WTC11 (cell line): ENCODE measurements at regions not wholly inside any gene's neighbourhood (a gene's known extent, or its start where the extent isn't known, plus 50 kb on each side); places are given as distances from the start of the nearest gene placed in this dataset.

Experiments
- ATAC-seq: fragments of 200-7000 bp; cut with Tn5 transposase; 2 replicates; pipeline ENCODE4 v1.10.0; 2021; ENCODE audit warnings: mild to moderate bottlenecking, moderate library complexity
- CTCF ChIA-PET: fragments of 300-600 bp; sonication (Branson Sonifier 250); formaldehyde crosslinking; loops from one replicate; lab custom pipeline; 2021; ENCODE audit warnings: antibody characterized with exemption; lab: Charles Lee
- POLR2A ChIA-PET: fragments of 350-600 bp; sonication (Branson Sonifier 250); formaldehyde crosslinking; loops from one replicate; lab custom pipeline; 2021; ENCODE audit warnings: antibody characterized with exemption; lab: Charles Lee
- DNase-seq: peaks from one replicate; pipeline ENCODE4 v3.0.0; 2021; ENCODE audit warnings: low spot score
- H3K27ac Mint-ChIP-seq: 2 replicates; pipeline ENCODE4 v1.8.0; 2021; ENCODE audit warnings: mixed read lengths
- H3K27me3 Mint-ChIP-seq: 2 replicates; pipeline ENCODE4 v1.8.0; 2021; ENCODE audit warnings: low read depth, mild to moderate bottlenecking, moderate library complexity, mixed read lengths
- H3K36me3 Mint-ChIP-seq: 2 replicates; pipeline ENCODE4 v1.8.0; 2021; ENCODE audit warnings: mixed read lengths
- H3K4me1 Mint-ChIP-seq: 2 replicates; pipeline ENCODE4 v1.8.0; 2022; ENCODE audit warnings: mixed read lengths
- H3K4me3 Mint-ChIP-seq: 2 replicates; pipeline ENCODE4 v1.8.0; 2021; ENCODE audit warnings: mild to moderate bottlenecking, moderate library complexity, mixed read lengths
- H3K9me3 Mint-ChIP-seq: 2 replicates; pipeline ENCODE4 v1.8.0; 2021; ENCODE audit warnings: mixed read lengths
- GTF2I ChIP-seq: fragments of 250-450 bp; sonication (Bioruptor Pico); conservative IDR thresholded peaks from 2 replicates; pipeline ENCODE4 v1.4.0; 2021; ENCODE audit warnings: mild to moderate bottlenecking
- NR1H2 ChIP-seq: sonication (generic); formaldehyde crosslinking; IDR thresholded peaks from 2 replicates; pipeline ENCODE4 v1.9.0; 2021; ENCODE audit warnings: mild to moderate bottlenecking, moderate library complexity, missing genetic modification reagents
- SMAD4 ChIP-seq: sonication (generic); formaldehyde crosslinking; IDR thresholded peaks from 2 replicates; pipeline ENCODE4 v1.8.0; 2022; ENCODE audit warnings: mild to moderate bottlenecking, missing genetic modification reagents
- SOX15 ChIP-seq: fragments of 250-450 bp; sonication (Bioruptor Pico); IDR thresholded peaks from 2 replicates; pipeline ENCODE4 v1.9.0; 2021; ENCODE audit warnings: mild to moderate bottlenecking
- TEAD4 ChIP-seq: sonication (generic); formaldehyde crosslinking; IDR thresholded peaks from 2 replicates; pipeline ENCODE4 v1.8.0; 2022; ENCODE audit warnings: mild to moderate bottlenecking, missing genetic modification reagents
- ZBTB21 ChIP-seq: sonication (generic); formaldehyde crosslinking; IDR thresholded peaks from 2 replicates; pipeline ENCODE4 v1.8.1; 2023; ENCODE audit warnings: mild to moderate bottlenecking, missing genetic modification reagents, borderline replicate concordance
- ZNF219 ChIP-seq: sonication (generic); formaldehyde crosslinking; IDR thresholded peaks from 2 replicates; pipeline ENCODE4 v1.8.0; 2023; ENCODE audit warnings: missing genetic modification reagents, mild to moderate bottlenecking, borderline replicate concordance
- ZNF423 ChIP-seq: fragments of 250-450 bp; sonication (Bioruptor Pico); IDR thresholded peaks from 2 replicates; pipeline ENCODE4 v2.1.2; 2022; ENCODE audit warnings: mild to moderate bottlenecking, moderate library complexity
- ZNF671 ChIP-seq: fragments of 250-450 bp; sonication (Bioruptor Pico); IDR thresholded peaks from 2 replicates; pipeline ENCODE4 v1.8.0; 2021; ENCODE audit warnings: mild to moderate bottlenecking
- TF ChIP-seq, protein P1 (sequence below): sonication (generic); formaldehyde crosslinking; IDR thresholded peaks from 2 replicates; pipeline ENCODE4 v1.8.1; 2022; ENCODE audit warnings: low read depth, missing genetic modification reagents, borderline replicate concordance
- TF ChIP-seq, protein P2 (sequence below): sonication (generic); formaldehyde crosslinking; IDR thresholded peaks from 2 replicates; pipeline ENCODE4 v1.8.0; 2022; ENCODE audit warnings: mild to moderate bottlenecking, missing genetic modification reagents
- TF ChIP-seq, protein P3 (sequence below): fragments of 250-450 bp; sonication (Bioruptor Pico); IDR thresholded peaks from 2 replicates; pipeline ENCODE4 v1.8.0; 2021; ENCODE audit warnings: mild to moderate bottlenecking
- TF ChIP-seq, protein P4 (sequence below): sonication (generic); formaldehyde crosslinking; IDR thresholded peaks from 2 replicates; pipeline ENCODE4 v1.8.0; 2022; ENCODE audit warnings: mild to moderate bottlenecking, missing genetic modification reagents
- TF ChIP-seq, protein P5 (sequence below): fragments of 250-450 bp; sonication (Bioruptor Pico); IDR thresholded peaks from 2 replicates; pipeline ENCODE4 v1.9.0; 2021; ENCODE audit warnings: mild to moderate bottlenecking
- TF ChIP-seq, protein P6 (sequence below): sonication (generic); formaldehyde crosslinking; IDR thresholded peaks from 2 replicates; pipeline ENCODE4 v1.8.0; 2023; ENCODE audit warnings: missing genetic modification reagents
- TF ChIP-seq, protein P7 (sequence below): sonication (generic); formaldehyde crosslinking; IDR thresholded peaks from 2 replicates; pipeline ENCODE4 v1.8.0; 2022; ENCODE audit warnings: mild to moderate bottlenecking, missing genetic modification reagents
- TF ChIP-seq, protein P8 (sequence below): fragments of 250-450 bp; sonication (Bioruptor Pico); IDR thresholded peaks from 2 replicates; pipeline ENCODE4 v1.9.0; 2021; ENCODE audit warnings: mild to moderate bottlenecking
- TF ChIP-seq, protein P9 (sequence below): fragments of 250-450 bp; sonication (Bioruptor Pico); IDR thresholded peaks from 2 replicates; pipeline ENCODE4 v1.9.0; 2021; ENCODE audit warnings: moderate library complexity, mild to moderate bottlenecking, inconsistent platforms, borderline replicate concordance
- TF ChIP-seq, protein P10 (sequence below): sonication (generic); formaldehyde crosslinking; IDR thresholded peaks from 2 replicates; pipeline ENCODE4 v1.8.1; 2022; ENCODE audit warnings: mild to moderate bottlenecking, moderate library complexity, missing genetic modification reagents

DNA sequence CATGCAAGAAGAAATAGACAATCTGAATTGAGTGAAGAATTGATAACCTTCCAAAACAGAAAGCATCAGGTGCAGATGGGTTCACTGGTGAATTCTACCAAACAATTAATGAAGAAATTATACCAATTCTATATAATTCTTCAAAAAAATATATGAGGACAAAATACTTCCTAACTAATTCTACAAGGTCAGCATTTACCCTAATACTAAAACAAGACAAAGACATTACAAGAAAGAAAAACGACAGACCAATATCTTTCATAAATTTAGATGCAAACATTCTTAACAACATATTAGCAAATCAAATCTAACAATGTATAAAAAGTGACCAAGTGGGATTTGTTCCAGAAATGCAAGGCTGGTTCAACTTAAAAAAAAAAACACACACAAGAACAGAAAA is 183.9 kb downstream of the BARX1 start:
- TF ChIP-seq, protein P1, sequence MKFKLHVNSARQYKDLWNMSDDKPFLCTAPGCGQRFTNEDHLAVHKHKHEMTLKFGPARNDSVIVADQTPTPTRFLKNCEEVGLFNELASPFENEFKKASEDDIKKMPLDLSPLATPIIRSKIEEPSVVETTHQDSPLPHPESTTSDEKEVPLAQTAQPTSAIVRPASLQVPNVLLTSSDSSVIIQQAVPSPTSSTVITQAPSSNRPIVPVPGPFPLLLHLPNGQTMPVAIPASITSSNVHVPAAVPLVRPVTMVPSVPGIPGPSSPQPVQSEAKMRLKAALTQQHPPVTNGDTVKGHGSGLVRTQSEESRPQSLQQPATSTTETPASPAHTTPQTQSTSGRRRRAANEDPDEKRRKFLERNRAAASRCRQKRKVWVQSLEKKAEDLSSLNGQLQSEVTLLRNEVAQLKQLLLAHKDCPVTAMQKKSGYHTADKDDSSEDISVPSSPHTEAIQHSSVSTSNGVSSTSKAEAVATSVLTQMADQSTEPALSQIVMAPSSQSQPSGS (CRISPR knock-in tag), result no peak
- TF ChIP-seq GTF2I (CRISPR knock-in tag) (no peak), ZNF219 (CRISPR knock-in tag) (no peak), SMAD4 (no peak), NR1H2 (no peak), ZBTB21 (no peak), SOX15 (CRISPR knock-in tag) (no peak), TEAD4 (CRISPR knock-in tag) (no peak)
- TF ChIP-seq, protein P2, sequence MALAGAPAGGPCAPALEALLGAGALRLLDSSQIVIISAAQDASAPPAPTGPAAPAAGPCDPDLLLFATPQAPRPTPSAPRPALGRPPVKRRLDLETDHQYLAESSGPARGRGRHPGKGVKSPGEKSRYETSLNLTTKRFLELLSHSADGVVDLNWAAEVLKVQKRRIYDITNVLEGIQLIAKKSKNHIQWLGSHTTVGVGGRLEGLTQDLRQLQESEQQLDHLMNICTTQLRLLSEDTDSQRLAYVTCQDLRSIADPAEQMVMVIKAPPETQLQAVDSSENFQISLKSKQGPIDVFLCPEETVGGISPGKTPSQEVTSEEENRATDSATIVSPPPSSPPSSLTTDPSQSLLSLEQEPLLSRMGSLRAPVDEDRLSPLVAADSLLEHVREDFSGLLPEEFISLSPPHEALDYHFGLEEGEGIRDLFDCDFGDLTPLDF, result no peak
- TF ChIP-seq, protein P3, sequence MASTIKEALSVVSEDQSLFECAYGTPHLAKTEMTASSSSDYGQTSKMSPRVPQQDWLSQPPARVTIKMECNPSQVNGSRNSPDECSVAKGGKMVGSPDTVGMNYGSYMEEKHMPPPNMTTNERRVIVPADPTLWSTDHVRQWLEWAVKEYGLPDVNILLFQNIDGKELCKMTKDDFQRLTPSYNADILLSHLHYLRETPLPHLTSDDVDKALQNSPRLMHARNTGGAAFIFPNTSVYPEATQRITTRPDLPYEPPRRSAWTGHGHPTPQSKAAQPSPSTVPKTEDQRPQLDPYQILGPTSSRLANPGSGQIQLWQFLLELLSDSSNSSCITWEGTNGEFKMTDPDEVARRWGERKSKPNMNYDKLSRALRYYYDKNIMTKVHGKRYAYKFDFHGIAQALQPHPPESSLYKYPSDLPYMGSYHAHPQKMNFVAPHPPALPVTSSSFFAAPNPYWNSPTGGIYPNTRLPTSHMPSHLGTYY (CRISPR knock-in tag), result no peak
- TF ChIP-seq, protein P4, sequence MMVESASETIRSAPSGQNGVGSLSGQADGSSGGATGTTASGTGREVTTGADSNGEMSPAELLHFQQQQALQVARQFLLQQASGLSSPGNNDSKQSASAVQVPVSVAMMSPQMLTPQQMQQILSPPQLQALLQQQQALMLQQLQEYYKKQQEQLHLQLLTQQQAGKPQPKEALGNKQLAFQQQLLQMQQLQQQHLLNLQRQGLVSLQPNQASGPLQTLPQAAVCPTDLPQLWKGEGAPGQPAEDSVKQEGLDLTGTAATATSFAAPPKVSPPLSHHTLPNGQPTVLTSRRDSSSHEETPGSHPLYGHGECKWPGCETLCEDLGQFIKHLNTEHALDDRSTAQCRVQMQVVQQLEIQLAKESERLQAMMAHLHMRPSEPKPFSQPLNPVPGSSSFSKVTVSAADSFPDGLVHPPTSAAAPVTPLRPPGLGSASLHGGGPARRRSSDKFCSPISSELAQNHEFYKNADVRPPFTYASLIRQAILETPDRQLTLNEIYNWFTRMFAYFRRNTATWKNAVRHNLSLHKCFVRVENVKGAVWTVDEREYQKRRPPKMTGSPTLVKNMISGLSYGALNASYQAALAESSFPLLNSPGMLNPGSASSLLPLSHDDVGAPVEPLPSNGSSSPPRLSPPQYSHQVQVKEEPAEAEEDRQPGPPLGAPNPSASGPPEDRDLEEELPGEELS, result no peak
- TF ChIP-seq, protein P5, sequence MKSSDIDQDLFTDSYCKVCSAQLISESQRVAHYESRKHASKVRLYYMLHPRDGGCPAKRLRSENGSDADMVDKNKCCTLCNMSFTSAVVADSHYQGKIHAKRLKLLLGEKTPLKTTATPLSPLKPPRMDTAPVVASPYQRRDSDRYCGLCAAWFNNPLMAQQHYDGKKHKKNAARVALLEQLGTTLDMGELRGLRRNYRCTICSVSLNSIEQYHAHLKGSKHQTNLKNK (CRISPR knock-in tag), result no peak
- TF ChIP-seq, protein P6, sequence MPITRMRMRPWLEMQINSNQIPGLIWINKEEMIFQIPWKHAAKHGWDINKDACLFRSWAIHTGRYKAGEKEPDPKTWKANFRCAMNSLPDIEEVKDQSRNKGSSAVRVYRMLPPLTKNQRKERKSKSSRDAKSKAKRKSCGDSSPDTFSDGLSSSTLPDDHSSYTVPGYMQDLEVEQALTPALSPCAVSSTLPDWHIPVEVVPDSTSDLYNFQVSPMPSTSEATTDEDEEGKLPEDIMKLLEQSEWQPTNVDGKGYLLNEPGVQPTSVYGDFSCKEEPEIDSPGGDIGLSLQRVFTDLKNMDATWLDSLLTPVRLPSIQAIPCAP (CRISPR knock-in tag), result no peak
- Mint-ChIP-seq H3K36me3 (peaks cover 1% of the 10 kb centered on the region; the same call in 1 of the 2 replicates), H3K9me3 (peaks cover 40% of the 10 kb centered on the region), H3K27me3 (no peaks in the 10 kb centered on the region; the same call in 1 of the 2 replicates), H3K4me3 (no peak overlapping the region), H3K27ac (no peak overlapping the region), H3K4me1 (no peaks in the 10 kb centered on the region)
- ATAC-seq (no peak), DNase-seq (no peak)
- ChIA-PET CTCF (no interaction called here), POLR2A (no interaction called here)

DNA sequence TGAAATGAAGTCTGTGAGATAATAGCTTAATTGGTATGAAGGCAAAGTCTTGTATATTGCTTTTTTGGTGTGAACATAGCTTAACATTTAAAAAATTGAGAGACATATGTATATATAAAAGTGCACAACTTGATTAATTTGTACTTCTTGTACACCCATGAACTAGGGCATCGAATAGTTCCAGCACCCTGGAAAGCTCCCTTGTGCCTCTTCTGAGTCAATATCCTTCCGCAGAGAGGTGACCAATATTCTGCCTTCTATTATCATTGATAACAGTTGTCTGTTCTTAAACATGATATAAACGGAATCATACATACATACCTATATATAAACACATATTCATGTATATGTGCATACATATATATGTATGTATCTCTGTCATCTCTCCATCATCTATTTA is 185.4 kb downstream of the PHF2 start:
- no peak for DNase-seq
- ChIA-PET POLR2A (no interaction called here), CTCF (no interaction called here)
- Mint-ChIP-seq H3K36me3 (peaks cover 17% of the 10 kb centered on the region), H3K27ac (no peak overlapping the region), H3K9me3 (peaks cover 51% of the 10 kb centered on the region), H3K4me1 (peaks cover 24% of the 10 kb centered on the region), H3K27me3 (peaks cover 7% of the 10 kb centered on the region), H3K4me3 (no peak overlapping the region)
- TF ChIP-seq ZNF671 (CRISPR knock-in tag), result no peak
- TF ChIP-seq, protein P7, sequence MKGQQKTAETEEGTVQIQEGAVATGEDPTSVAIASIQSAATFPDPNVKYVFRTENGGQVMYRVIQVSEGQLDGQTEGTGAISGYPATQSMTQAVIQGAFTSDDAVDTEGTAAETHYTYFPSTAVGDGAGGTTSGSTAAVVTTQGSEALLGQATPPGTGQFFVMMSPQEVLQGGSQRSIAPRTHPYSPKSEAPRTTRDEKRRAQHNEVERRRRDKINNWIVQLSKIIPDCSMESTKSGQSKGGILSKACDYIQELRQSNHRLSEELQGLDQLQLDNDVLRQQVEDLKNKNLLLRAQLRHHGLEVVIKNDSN (CRISPR knock-in tag), result no peak
- TF ChIP-seq, protein P8, sequence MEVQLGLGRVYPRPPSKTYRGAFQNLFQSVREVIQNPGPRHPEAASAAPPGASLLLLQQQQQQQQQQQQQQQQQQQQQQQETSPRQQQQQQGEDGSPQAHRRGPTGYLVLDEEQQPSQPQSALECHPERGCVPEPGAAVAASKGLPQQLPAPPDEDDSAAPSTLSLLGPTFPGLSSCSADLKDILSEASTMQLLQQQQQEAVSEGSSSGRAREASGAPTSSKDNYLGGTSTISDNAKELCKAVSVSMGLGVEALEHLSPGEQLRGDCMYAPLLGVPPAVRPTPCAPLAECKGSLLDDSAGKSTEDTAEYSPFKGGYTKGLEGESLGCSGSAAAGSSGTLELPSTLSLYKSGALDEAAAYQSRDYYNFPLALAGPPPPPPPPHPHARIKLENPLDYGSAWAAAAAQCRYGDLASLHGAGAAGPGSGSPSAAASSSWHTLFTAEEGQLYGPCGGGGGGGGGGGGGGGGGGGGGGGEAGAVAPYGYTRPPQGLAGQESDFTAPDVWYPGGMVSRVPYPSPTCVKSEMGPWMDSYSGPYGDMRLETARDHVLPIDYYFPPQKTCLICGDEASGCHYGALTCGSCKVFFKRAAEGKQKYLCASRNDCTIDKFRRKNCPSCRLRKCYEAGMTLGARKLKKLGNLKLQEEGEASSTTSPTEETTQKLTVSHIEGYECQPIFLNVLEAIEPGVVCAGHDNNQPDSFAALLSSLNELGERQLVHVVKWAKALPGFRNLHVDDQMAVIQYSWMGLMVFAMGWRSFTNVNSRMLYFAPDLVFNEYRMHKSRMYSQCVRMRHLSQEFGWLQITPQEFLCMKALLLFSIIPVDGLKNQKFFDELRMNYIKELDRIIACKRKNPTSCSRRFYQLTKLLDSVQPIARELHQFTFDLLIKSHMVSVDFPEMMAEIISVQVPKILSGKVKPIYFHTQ (CRISPR knock-in tag), result no peak
- TF ChIP-seq, protein P9, sequence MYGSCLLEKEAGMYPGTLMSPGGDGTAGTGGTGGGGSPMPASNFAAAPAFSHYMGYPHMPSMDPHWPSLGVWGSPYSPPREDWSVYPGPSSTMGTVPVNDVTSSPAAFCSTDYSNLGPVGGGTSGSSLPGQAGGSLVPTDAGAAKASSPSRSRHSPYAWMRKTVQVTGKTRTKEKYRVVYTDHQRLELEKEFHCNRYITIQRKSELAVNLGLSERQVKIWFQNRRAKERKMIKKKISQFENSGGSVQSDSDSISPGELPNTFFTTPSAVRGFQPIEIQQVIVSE (CRISPR knock-in tag), result no peak
- TF ChIP-seq ZNF423, result no peak
- TF ChIP-seq, protein P10, sequence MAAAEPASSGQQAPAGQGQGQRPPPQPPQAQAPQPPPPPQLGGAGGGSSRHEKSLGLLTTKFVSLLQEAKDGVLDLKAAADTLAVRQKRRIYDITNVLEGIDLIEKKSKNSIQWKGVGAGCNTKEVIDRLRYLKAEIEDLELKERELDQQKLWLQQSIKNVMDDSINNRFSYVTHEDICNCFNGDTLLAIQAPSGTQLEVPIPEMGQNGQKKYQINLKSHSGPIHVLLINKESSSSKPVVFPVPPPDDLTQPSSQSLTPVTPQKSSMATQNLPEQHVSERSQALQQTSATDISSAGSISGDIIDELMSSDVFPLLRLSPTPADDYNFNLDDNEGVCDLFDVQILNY (CRISPR knock-in tag), result no peak
- TF ChIP-seq, protein P6 (CRISPR knock-in tag), result no peak
- ATAC-seq, result no peak
